Mammary epithelial cell (primary cell): ENCODE measurements at regions not wholly inside any gene's neighbourhood (a gene's known extent, or its start where the extent isn't known, plus 50 kb on each side); places are given as distances from the start of the nearest gene placed in this dataset.

Experiments used
- CTCF ChIP-seq, 2 donors: IDR thresholded peaks in 1 of 2; conservative IDR thresholded peaks in 1 of 2; 2 replicates each; pipeline ENCODE4 v1.5.1; 2011 to 2012; ENCODE audit warnings: inconsistent platforms in 2 of 2, low read length in 2 of 2, mild to moderate bottlenecking in 2 of 2, control low read depth in 1 of 2, low read depth in 1 of 2; ENCODE audit not compliant: insufficient read depth in 1 of 2; ENCODE audit errors: extremely low read depth in 1 of 2
- EZH2 ChIP-seq: IDR thresholded peaks from 2 replicates; pipeline ENCODE4 v1.6.1; 2012; ENCODE audit warnings: low read length, inconsistent platforms, borderline replicate concordance

DNA sequence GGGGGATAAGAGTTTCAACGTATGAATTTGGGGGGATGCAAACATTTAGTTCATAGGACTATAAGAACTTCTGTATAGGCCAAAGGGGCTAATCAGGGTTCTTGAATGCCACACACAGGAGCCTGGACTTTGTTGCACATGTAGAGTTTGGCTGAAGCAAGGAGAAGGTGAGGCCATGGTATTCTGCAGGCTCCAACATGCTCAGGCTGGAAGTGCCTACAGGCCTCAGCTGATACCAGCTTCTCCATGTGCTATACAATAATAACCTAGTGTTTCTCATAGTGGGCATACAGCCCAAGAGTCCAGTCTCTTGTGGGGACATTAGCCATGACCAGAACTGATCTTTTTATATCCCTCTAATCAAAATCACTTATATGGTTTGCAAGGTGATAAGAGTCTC, 399.7 kb upstream of the MCTP2 start:
- TF ChIP-seq CTCF (conservative IDR thresholded peaks at IDR 0.05 in 1 of 2, IDR thresholded peaks at IDR 0.05 in 1 of 2; ENCODE audit: extremely low read depth in 1 of 2, insufficient read depth in 1 of 2, low read depth in 1 of 2, low read length in 2 of 2) (no peak), EZH2 (no peak)
